ENCODE measurements at regions not wholly inside any gene's neighbourhood (a gene's known extent, or its start where the extent isn't known, plus 50 kb on each side); places are given as distances from the start of the nearest gene placed in this dataset.

DNA sequence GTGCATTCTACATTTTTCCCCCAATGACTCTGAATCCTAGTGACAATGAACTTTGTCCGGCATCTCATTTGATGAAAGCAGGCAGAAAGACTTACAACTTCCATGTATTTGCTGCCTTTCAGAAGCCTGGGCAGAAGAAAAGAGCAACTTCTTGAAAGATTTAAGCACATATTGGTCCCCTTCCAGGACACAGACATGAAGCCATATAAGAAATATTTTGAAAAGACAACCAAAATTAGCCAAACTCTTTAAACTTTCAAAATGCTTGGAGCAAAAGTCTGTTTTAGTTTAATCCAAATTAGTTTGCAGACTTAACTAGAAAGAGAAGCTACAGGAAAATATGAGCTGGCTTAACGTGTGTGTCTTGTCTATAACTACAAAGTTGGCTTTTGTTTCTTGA is 492.5 kb downstream of the NR4A2 start:
- DNase-seq, result no peak
- CTCF ChIA-PET, result no interaction called here

DNA sequence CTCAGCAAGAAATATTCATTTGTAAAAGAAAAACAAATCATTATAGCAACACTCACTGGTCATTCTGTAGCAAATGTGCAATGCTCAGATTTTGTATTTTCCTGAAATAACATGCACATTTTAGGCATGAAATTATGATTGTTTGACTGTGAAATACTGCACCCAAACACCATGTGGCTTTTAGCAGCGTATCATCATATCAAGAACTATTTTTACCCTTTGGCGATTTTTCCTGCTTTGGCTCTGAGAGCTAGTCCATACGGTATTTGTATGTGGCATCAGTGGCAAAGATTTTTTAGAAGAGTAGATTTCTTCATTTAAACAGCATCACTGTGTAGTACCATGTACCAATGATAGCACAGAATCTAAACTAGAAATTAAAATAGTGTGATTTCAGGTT is 493.1 kb downstream of the NR4A2 start:
- no peaks in the 10 kb centered on the region for H3K36me3 ChIP-seq (replicated peaks in 1 of 2; ENCODE audit: control insufficient read depth in 1 of 2, insufficient read depth in 2 of 2, low read length in 1 of 2)
- 25% methylated on average over 3 of the region's 3 CpGs for WGBS (ENCODE audit: low lambda C conversion rate)
- no peaks in the 10 kb centered on the region for H3K27me3 ChIP-seq (ENCODE audit: insufficient read depth)
- ChIA-PET POLR2A (no interaction called here), CTCF (no interaction called here)
- no peak overlapping the region for H2AFZ ChIP-seq (ENCODE audit: low read depth)
- H3K79me2 ChIP-seq (ENCODE audit: insufficient read depth), result no peaks in the 10 kb centered on the region
- no peak overlapping the region for H3K4me3 ChIP-seq (ENCODE audit: low read depth in 2 of 2, low read length in 1 of 2)
- TF ChIP-seq FOXM1 (IDR thresholded peaks at IDR 0.05; ENCODE audit: low read depth) (no peak), NFIC (IDR thresholded peaks at IDR 0.05; ENCODE audit: borderline replicate concordance) (no peak), POLR2AphosphoS5 (IDR thresholded peaks at IDR 0.05; ENCODE audit: low read depth, low read length) (no peak), RAD21 (IDR thresholded peaks at IDR 0.05; ENCODE audit: low read length) (no peak), EP300 (IDR thresholded peaks at IDR 0.05; ENCODE audit: borderline replicate concordance in 1 of 2, low read depth in 1 of 2, low read length in 1 of 2) (no peak)
- H3K4me2 ChIP-seq, result no peak overlapping the region
- no peak overlapping the region for H3K9ac ChIP-seq
- H3K4me1 ChIP-seq (ENCODE audit: control insufficient read depth in 1 of 2, insufficient read depth in 2 of 2, low read depth in 1 of 2, low read length in 1 of 2), result no peaks in the 10 kb centered on the region
- no peaks in the 10 kb centered on the region for H3F3A ChIP-seq (replicated peaks; ENCODE audit: insufficient read depth)
- no peaks in the 10 kb centered on the region for H4K20me1 ChIP-seq (ENCODE audit: insufficient read depth)
- DNase-seq, result no peak
- no peak overlapping the region for H3K27ac ChIP-seq (ENCODE audit: low read depth in 2 of 2, low read length in 1 of 2)
- no peaks in the 10 kb centered on the region for H3K9me2 ChIP-seq
- H3K9me3 ChIP-seq, result no peaks in the 10 kb centered on the region

More for the DNA sequence above, 492.5 kb downstream of the NR4A2 start:
- Histone ChIP-seq H3K9me3 (no peaks in the 10 kb centered on the region), H3K36me3 (replicated peaks in 1 of 2; ENCODE audit: control insufficient read depth in 1 of 2, insufficient read depth in 2 of 2, low read length in 1 of 2) (no peaks in the 10 kb centered on the region), H3K4me1 (ENCODE audit: control insufficient read depth in 1 of 2, insufficient read depth in 2 of 2, low read depth in 1 of 2, low read length in 1 of 2) (no peaks in the 10 kb centered on the region), H3K9ac (no peak overlapping the region), H3K4me3 (ENCODE audit: low read depth in 2 of 2, low read length in 1 of 2) (no peak overlapping the region), H3F3A (replicated peaks; ENCODE audit: insufficient read depth) (no peaks in the 10 kb centered on the region), H4K20me1 (ENCODE audit: insufficient read depth) (no peaks in the 10 kb centered on the region), H3K9me2 (no peaks in the 10 kb centered on the region), H2AFZ (ENCODE audit: low read depth) (no peak overlapping the region), H3K27ac (ENCODE audit: low read depth in 2 of 2, low read length in 1 of 2) (no peak overlapping the region), H3K4me2 (no peak overlapping the region), H3K79me2 (ENCODE audit: insufficient read depth) (no peaks in the 10 kb centered on the region), H3K27me3 (ENCODE audit: insufficient read depth) (no peaks in the 10 kb centered on the region)
- POLR2A ChIA-PET, result interaction anchor here (0.5 kb wide), 1 partner anchor 14 kb away, joined by 3 read pairs; no protein-coding TSS in a partner anchor
- WGBS (ENCODE audit: low lambda C conversion rate), result 21% methylated on average over 2 of the region's 2 CpGs
- TF ChIP-seq FOXJ3 (CRISPR knock-in tag; IDR thresholded peaks at IDR 0.05) (no peak), FOXM1 (IDR thresholded peaks at IDR 0.05; ENCODE audit: low read depth) (no peak), EZH2phosphoT487 (IDR thresholded peaks at IDR 0.05; ENCODE audit: borderline replicate concordance, low read depth) (no peak), TAF1 (IDR thresholded peaks at IDR 0.05; ENCODE audit: borderline replicate concordance, low read depth, low read length) (no peak), ELF1 (IDR thresholded peaks at IDR 0.05) (no peak), FOSL2 (IDR thresholded peaks at IDR 0.05; ENCODE audit: borderline replicate concordance, low read depth) (no peak), MXI1 (IDR thresholded peaks at IDR 0.05; ENCODE audit: low read depth, low read length) (no peak)
- TF ChIP-seq, protein P1, sequence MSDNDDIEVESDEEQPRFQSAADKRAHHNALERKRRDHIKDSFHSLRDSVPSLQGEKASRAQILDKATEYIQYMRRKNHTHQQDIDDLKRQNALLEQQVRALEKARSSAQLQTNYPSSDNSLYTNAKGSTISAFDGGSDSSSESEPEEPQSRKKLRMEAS (IDR thresholded peaks at IDR 0.05; ENCODE audit: low read depth), result no peak

DNA sequence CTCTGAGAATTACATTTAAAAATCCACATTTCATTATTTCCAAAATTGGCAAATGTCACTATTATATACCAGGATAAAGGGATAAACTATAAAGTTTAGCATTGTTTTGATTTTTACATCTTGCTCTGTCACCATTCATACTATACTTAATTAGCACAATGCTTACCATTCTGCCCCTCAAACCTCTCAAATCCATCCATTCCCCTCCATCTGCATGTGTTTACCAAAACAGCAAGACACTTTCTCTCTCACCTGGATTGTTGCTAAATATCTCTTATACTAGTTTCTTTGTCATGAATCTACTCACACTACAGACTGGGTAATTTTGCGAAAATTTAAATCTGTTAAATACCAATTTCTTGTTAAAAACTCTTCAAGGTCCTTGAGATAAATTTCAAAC is 496.1 kb downstream of the NR4A2 start:
- no peak overlapping the region for H2AFZ ChIP-seq (ENCODE audit: low read depth)
- H3K4me2 ChIP-seq, result no peak overlapping the region
- no peak overlapping the region for H3K27ac ChIP-seq (ENCODE audit: low read depth in 2 of 2, low read length in 1 of 2)
- no peak overlapping the region for H3K4me3 ChIP-seq (ENCODE audit: low read depth in 2 of 2, low read length in 1 of 2)
- DNase-seq, result no peak
- H3K27me3 ChIP-seq (ENCODE audit: insufficient read depth), result no peaks in the 10 kb centered on the region
- 9% methylated on average over 1 of the region's 1 CpG for whole genome bisulfite sequencing (ENCODE audit: low lambda C conversion rate)
- H3F3A ChIP-seq (replicated peaks; ENCODE audit: insufficient read depth), result no peaks in the 10 kb centered on the region
- TF ChIP-seq RAD21 (IDR thresholded peaks at IDR 0.05; ENCODE audit: low read length) (no peak), FOXJ3 (CRISPR knock-in tag; IDR thresholded peaks at IDR 0.05) (no peak), SMC3 (IDR thresholded peaks at IDR 0.05; ENCODE audit: low read depth, low read length) (no peak)
- TF ChIP-seq, protein P2, sequence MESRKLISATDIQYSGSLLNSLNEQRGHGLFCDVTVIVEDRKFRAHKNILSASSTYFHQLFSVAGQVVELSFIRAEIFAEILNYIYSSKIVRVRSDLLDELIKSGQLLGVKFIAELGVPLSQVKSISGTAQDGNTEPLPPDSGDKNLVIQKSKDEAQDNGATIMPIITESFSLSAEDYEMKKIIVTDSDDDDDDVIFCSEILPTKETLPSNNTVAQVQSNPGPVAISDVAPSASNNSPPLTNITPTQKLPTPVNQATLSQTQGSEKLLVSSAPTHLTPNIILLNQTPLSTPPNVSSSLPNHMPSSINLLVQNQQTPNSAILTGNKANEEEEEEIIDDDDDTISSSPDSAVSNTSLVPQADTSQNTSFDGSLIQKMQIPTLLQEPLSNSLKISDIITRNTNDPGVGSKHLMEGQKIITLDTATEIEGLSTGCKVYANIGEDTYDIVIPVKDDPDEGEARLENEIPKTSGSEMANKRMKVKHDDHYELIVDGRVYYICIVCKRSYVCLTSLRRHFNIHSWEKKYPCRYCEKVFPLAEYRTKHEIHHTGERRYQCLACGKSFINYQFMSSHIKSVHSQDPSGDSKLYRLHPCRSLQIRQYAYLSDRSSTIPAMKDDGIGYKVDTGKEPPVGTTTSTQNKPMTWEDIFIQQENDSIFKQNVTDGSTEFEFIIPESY (IDR thresholded peaks at IDR 0.05; ENCODE audit: borderline replicate concordance, low read depth), result no peak
- TF ChIP-seq, protein P3, sequence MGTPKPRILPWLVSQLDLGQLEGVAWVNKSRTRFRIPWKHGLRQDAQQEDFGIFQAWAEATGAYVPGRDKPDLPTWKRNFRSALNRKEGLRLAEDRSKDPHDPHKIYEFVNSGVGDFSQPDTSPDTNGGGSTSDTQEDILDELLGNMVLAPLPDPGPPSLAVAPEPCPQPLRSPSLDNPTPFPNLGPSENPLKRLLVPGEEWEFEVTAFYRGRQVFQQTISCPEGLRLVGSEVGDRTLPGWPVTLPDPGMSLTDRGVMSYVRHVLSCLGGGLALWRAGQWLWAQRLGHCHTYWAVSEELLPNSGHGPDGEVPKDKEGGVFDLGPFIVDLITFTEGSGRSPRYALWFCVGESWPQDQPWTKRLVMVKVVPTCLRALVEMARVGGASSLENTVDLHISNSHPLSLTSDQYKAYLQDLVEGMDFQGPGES (IDR thresholded peaks at IDR 0.05; ENCODE audit: low read depth, low read length), result no peak
- CTCF ChIA-PET, result no interaction called here
- no peaks in the 10 kb centered on the region for H3K9me2 ChIP-seq
- POLR2A ChIA-PET, result no interaction called here
- H3K9ac ChIP-seq, result no peak overlapping the region
- no peaks in the 10 kb centered on the region for H4K20me1 ChIP-seq (ENCODE audit: insufficient read depth)
- H3K79me2 ChIP-seq (ENCODE audit: insufficient read depth), result no peaks in the 10 kb centered on the region
- no peaks in the 10 kb centered on the region for H3K4me1 ChIP-seq (ENCODE audit: control insufficient read depth in 1 of 2, insufficient read depth in 2 of 2, low read depth in 1 of 2, low read length in 1 of 2)
- no peaks in the 10 kb centered on the region; the same call in 1 of the 2 replicates for H3K9me3 ChIP-seq
- no peaks in the 10 kb centered on the region for H3K36me3 ChIP-seq (replicated peaks in 1 of 2; ENCODE audit: control insufficient read depth in 1 of 2, insufficient read depth in 2 of 2, low read length in 1 of 2)
